ENCODE measurements at regions not wholly inside any gene's neighbourhood (a gene's known extent, or its start where the extent isn't known, plus 50 kb on each side); places are given as distances from the start of the nearest gene placed in this dataset.
"Not testable (repeated sequence)": the region's sequence is repeated elsewhere in the genome, so short reads cannot be mapped to it uniquely, and the experiment has no call there.

DNA sequence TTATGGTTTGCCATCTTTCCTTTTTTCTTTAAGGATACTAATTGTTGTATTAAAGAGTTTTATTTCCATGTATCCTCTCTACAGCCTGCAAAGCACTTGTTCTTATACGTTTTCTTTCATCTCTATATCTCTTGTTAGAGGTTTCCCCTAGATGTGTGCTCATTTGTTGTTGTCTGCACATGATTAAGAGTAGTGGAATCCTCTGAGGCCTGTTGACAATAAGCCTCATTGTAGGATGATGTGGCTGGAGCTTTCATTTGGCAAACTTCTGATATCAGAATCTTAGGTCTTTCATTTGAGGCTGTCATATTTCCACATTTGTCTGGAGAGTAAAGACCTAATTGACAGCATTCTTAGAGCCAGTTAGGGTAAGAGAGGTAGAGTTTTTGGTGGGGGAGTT lies 506.0 kb downstream of the DIPK2A start:
- DNase-seq (ENCODE audit: low spot score), result no peak
- TF ChIP-seq, protein P1, sequence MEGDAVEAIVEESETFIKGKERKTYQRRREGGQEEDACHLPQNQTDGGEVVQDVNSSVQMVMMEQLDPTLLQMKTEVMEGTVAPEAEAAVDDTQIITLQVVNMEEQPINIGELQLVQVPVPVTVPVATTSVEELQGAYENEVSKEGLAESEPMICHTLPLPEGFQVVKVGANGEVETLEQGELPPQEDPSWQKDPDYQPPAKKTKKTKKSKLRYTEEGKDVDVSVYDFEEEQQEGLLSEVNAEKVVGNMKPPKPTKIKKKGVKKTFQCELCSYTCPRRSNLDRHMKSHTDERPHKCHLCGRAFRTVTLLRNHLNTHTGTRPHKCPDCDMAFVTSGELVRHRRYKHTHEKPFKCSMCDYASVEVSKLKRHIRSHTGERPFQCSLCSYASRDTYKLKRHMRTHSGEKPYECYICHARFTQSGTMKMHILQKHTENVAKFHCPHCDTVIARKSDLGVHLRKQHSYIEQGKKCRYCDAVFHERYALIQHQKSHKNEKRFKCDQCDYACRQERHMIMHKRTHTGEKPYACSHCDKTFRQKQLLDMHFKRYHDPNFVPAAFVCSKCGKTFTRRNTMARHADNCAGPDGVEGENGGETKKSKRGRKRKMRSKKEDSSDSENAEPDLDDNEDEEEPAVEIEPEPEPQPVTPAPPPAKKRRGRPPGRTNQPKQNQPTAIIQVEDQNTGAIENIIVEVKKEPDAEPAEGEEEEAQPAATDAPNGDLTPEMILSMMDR (IDR thresholded peaks at IDR 0.05; ENCODE audit: extremely low read depth, missing control alignments), result no peak

DNA sequence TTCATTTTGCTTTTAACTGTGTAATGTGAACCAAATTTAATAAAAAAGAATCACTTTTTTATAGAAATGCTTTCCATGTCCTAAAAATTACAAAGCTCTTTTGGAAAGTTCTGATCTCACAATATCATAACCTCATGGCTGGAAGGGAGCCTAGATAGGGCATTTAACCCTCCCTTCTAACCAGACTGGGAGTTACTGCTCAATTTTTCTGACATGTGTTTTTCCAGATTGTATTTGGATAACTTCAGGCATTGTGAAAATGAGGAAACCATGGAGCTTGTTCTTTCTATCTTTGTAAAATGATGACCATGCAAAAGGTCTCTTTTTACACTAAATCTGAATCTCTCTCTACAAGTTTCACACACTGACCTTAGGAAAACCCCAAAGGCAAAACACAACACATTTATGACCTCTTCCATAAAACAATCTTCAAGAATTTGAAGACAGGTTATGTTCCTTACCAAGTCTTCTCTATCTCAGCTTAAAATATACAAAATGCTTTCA lies 508.8 kb downstream of the DIPK2A start:
- DNase-seq (ENCODE audit: low spot score), result no peak
- TF ChIP-seq, protein P1 (IDR thresholded peaks at IDR 0.05; ENCODE audit: extremely low read depth, missing control alignments), result no peak

DNA sequence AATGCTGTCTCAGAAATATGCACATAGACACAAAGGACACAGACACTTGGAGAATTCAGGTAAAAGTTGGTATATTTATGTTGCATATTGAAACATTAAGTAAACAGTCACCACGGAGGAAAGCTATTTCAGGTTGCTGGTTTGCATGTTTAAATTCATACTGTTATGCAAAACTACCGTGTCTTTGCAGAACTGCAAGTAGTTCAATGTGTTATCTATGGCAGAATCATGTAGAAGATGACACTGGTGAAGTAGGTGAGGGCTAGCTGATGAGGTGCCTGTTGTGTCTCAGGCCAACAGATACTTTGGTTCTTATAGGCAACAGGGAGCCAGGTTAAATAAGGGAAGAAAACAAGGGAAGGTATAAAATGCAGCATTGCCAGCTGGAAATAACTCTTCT lies 511.3 kb downstream of the DIPK2A start:
- TF ChIP-seq, protein P1 (IDR thresholded peaks at IDR 0.05; ENCODE audit: extremely low read depth, missing control alignments), result no peak
- no peak for DNase-seq (ENCODE audit: low spot score)

DNA sequence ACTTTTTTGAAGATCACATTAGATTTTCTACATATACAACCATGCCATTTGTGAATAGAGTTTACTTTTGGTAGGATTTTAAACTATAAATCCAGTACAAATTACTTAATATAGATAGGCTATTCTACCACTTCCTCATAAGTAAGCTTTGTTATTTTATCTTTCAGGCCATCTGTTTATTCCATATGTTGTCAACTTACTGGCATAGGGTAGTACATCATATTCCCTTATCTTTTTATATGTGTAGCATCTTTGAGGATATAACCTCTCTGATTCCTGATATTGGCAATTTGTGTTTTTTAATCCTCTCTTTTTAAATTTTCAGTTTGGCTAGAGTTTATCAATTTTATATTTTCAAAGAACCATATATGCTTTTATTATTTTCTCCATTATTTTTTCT lies 515.4 kb downstream of the DIPK2A start:
- TF ChIP-seq, protein P1 (IDR thresholded peaks at IDR 0.05; ENCODE audit: extremely low read depth, missing control alignments), result no peak
- no peak for DNase-seq (ENCODE audit: low spot score)

DNA sequence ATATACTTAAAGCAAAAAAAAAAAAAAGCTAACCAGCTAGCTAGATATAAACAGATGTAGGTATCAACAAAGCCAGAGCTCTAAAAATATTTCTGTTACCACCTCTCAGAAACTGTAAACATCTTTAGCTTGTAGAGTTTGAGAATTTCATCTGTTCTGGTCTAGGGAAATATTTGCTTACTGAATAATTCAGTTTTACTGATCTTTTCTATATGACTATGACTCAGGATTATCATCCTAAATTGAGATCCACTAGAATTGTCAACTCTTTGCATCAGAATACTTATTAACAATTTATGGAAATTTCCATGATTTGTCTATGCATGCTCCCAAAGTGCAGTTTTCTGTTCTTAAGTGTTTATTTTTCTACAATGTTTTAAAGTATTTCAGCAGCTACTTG lies 517.3 kb downstream of the DIPK2A start:
- TF ChIP-seq, protein P1 (IDR thresholded peaks at IDR 0.05; ENCODE audit: extremely low read depth, missing control alignments), result no peak
- no peak for DNase-seq (ENCODE audit: low spot score)

DNA sequence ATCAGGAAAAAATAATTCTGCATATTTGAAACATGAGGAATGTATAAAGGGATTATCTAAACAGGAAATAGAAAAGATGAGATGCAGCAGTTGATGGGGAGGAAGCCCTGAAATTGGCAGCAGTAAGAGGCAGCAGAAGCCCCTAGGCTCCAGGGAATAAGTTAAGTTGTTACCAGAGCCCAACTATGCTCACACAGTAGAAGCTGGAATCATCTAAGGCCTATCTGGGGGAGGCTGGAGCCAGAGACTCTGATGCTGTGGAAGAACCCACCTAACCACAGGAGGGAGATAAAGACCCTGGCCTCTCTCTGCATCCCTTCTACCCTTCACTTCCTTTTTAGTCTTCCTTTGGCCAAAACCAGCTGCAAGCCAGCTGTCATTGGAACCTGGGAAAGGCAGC lies 519.7 kb downstream of the DIPK2A start:
- TF ChIP-seq, protein P1 (IDR thresholded peaks at IDR 0.05; ENCODE audit: extremely low read depth, missing control alignments), result no peak
- no peak for DNase-seq (ENCODE audit: low spot score)

DNA sequence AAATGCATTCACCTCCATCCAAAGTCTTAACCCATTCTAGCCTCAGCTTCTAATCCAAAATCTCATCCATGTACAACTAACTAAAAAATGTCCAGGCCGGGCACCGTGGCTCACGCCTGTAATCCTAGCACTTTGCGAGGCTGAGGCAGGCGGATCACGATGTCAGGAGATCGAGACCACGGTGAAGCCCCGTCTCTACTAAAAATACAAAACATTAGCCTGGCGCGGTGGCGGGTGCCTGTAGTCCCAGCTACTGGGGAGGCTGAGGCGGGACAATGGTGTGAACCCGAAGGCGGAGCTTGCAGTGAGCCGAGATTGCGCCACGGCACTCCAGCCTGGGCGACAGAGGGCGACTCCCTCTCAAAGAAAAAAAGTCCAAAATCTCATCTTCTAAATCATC lies 523.0 kb downstream of the DIPK2A start:
- not testable (repeated sequence) for DNase-seq (ENCODE audit: low spot score)

DNA sequence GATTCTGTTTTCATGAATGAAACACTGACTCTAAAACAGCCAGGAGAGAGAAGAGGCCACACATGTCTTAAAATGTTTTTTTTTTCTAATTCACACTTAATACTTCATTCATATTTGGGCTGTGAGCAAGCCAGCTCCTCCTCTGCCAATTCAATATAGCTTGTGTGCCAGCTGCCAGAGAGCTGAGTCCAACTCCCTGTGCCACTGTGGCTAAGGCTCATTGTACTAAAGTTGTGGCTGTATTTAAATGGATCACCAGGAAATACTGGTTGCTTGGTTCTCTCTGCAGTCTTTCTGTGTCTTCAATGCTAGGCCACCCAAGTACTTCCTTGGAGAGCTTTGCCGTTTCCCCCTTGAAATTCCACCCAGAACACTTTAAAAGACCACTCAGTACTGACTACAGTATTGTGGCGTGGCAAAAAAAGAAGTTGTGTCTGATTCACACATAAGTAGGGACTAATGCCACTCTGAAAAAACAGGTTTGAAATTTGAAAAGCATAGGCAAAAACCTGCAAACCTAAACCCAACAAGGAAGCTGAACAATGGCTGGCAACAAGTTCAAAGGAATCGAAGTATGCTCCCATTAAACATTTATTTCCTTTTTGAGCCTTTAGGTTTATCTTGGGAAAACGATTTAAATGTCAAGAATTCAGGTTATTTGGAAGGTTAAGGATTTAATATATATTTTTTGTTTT lies 524.7 kb downstream of the DIPK2A start:
- DNase-seq (ENCODE audit: low spot score), result no peak

More for the DNA sequence above, 524.7 kb downstream of the DIPK2A start:
- TF ChIP-seq, protein P1 (IDR thresholded peaks at IDR 0.05; ENCODE audit: extremely low read depth, missing control alignments), result no peak
